RWPE2 (cell line): ENCODE measurements at regions not wholly inside any gene's neighbourhood (a gene's known extent, or its start where the extent isn't known, plus 50 kb on each side); places are given as distances from the start of the nearest gene placed in this dataset.

ENCODE experiments used
- ATAC-seq: fragments of 200-7000 bp; cut with Tn5 transposase; 3 replicates; pipeline ENCODE4 v1.9.1; 2021; ENCODE audit warnings: low read depth
- DNase-seq: peaks from one replicate; pipeline ENCODE4 v3.0.0-alpha.2; 2020; ENCODE audit warnings: low spot score
- H3K27ac ChIP-seq: fragments of 450-650 bp; 2 replicates; pipeline ENCODE4 v1.5.1; 2017; ENCODE audit warnings: mild to moderate bottlenecking; ENCODE audit not compliant: poor library complexity, severe bottlenecking
- H3K27me3 ChIP-seq: fragments of 250-450 bp; sonication (Bioruptor Pico); 2 replicates; pipeline ENCODE4 v1.5.1; 2021; ENCODE audit warnings: mild to moderate bottlenecking, moderate library complexity; ENCODE audit not compliant: insufficient read depth, poor library complexity, severe bottlenecking
- H3K36me3 ChIP-seq: fragments of 250-450 bp; sonication (Bioruptor Pico); 2 replicates; pipeline ENCODE4 v1.5.1; 2020; ENCODE audit warnings: low read depth, mild to moderate bottlenecking, moderate library complexity
- H3K4me1 ChIP-seq: fragments of 250-450 bp; sonication (Bioruptor Pico); 2 replicates; pipeline ENCODE4 v1.5.1; 2021; ENCODE audit warnings: mild to moderate bottlenecking, moderate library complexity; ENCODE audit not compliant: insufficient read depth, poor library complexity, severe bottlenecking
- H3K4me3 ChIP-seq: fragments of 250-450 bp; sonication (Bioruptor Pico); 2 replicates; pipeline ENCODE4 v1.5.1; 2021; ENCODE audit warnings: mild to moderate bottlenecking, moderate library complexity; ENCODE audit not compliant: severe bottlenecking
- H3K9me3 ChIP-seq: fragments of 250-450 bp; sonication (Bioruptor Pico); 2 replicates; pipeline ENCODE4 v1.5.1; 2021; ENCODE audit warnings: mild to moderate bottlenecking, moderate library complexity; ENCODE audit not compliant: severe bottlenecking
- TF ChIP-seq, protein P1 (sequence below): fragments of 450-650 bp; IDR thresholded peaks from one replicate; pipeline ENCODE4 v1.5.1; 2017; ENCODE audit warnings: mild to moderate bottlenecking, moderate library complexity; ENCODE audit not compliant: poor library complexity, severe bottlenecking

- no peak for ATAC-seq
- no peak overlapping the region for H3K27ac ChIP-seq
- TF ChIP-seq, protein P1, sequence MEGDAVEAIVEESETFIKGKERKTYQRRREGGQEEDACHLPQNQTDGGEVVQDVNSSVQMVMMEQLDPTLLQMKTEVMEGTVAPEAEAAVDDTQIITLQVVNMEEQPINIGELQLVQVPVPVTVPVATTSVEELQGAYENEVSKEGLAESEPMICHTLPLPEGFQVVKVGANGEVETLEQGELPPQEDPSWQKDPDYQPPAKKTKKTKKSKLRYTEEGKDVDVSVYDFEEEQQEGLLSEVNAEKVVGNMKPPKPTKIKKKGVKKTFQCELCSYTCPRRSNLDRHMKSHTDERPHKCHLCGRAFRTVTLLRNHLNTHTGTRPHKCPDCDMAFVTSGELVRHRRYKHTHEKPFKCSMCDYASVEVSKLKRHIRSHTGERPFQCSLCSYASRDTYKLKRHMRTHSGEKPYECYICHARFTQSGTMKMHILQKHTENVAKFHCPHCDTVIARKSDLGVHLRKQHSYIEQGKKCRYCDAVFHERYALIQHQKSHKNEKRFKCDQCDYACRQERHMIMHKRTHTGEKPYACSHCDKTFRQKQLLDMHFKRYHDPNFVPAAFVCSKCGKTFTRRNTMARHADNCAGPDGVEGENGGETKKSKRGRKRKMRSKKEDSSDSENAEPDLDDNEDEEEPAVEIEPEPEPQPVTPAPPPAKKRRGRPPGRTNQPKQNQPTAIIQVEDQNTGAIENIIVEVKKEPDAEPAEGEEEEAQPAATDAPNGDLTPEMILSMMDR, result no peak
- no peaks in the 10 kb centered on the region for H3K4me1 ChIP-seq
- no peak overlapping the region for H3K4me3 ChIP-seq
- H3K36me3 ChIP-seq, result no peaks in the 10 kb centered on the region
- no peak for DNase-seq
- no peaks in the 10 kb centered on the region for H3K27me3 ChIP-seq
- no peaks in the 10 kb centered on the region for H3K9me3 ChIP-seq
Measured at GRCh38 chr5:25579111-25579510, 934.3 kb upstream of the CDH10 start.

- no peak overlapping the region for H3K4me3 ChIP-seq
- no peaks in the 10 kb centered on the region; the same call in 1 of the 2 replicates for H3K36me3 ChIP-seq
- peaks cover 2% of the 10 kb centered on the region for H3K4me1 ChIP-seq
- peaks cover 7% of the 10 kb centered on the region for H3K9me3 ChIP-seq
- DNase-seq, result no peak
- H3K27me3 ChIP-seq, result no peaks in the 10 kb centered on the region
- H3K27ac ChIP-seq, result no peak overlapping the region
- TF ChIP-seq, protein P1, result no peak
- ATAC-seq, result no peak
Measured at GRCh38 chr5:25573691-25574090, 928.9 kb upstream of the CDH10 start.

DNA sequence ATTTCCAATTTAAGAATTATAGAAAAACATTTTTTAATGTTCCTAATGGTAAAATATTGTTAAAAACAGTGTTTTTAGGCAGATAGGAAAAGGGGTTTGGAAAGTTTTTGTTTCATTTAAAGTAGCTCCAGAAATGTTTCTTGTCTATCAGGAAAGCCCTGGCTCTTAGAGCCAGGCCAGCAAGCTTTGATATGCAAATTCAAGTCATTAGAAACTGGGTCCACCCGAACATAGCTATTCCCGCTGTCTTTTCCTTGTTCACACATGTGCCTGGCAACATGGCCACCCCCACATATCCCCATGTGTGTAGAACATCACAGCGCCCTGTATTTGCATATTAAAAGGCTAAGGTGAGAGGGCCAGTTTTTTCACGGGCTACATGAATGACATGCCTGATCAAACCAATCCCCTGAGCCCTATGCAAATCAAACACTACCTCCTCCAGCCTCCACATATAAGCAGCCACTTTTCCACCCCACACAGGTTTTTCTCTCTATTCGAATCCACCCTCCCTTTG lies 925.3 kb upstream of the CDH10 start:
- peaks cover 7% of the 10 kb centered on the region for H3K9me3 ChIP-seq
- DNase-seq (no peak), ATAC-seq (no peak)
- no peaks in the 10 kb centered on the region for H3K27me3 ChIP-seq
- TF ChIP-seq, protein P1, result no peak
- no peaks in the 10 kb centered on the region; the same call in 1 of the 2 replicates for H3K36me3 ChIP-seq
- H3K4me3 ChIP-seq, result no peak overlapping the region
- peaks cover 2% of the 10 kb centered on the region for H3K4me1 ChIP-seq
- no peak overlapping the region for H3K27ac ChIP-seq

- Histone ChIP-seq H3K4me1 (peaks cover 2% of the 10 kb centered on the region), H3K27me3 (no peaks in the 10 kb centered on the region), H3K4me3 (no peak overlapping the region), H3K9me3 (peaks cover 7% of the 10 kb centered on the region), H3K36me3 (no peaks in the 10 kb centered on the region; the same call in 1 of the 2 replicates), H3K27ac (no peak overlapping the region)
- TF ChIP-seq, protein P1, result no peak
- DNase-seq (no peak), ATAC-seq (no peak)
Measured at GRCh38 chr5:25568989-25569625, 924.3 kb upstream of the CDH10 start.

GRCh38 chr5:25568294-25568693 lies 923.5 kb upstream of the CDH10 start:
- DNase-seq, result no peak
- H3K4me3 ChIP-seq, result no peak overlapping the region
- TF ChIP-seq, protein P1, result no peak
- no peak for ATAC-seq
- H3K9me3 ChIP-seq, result peaks cover 11% of the 10 kb centered on the region
- H3K4me1 ChIP-seq, result peaks cover 2% of the 10 kb centered on the region
- no peaks in the 10 kb centered on the region for H3K27me3 ChIP-seq
- H3K36me3 ChIP-seq, result no peaks in the 10 kb centered on the region; the same call in 1 of the 2 replicates
- H3K27ac ChIP-seq, result no peak overlapping the region
